ENCODE measurements at regions not wholly inside any gene's neighbourhood (a gene's known extent, or its start where the extent isn't known, plus 50 kb on each side); places are given as distances from the start of the nearest gene placed in this dataset.
"Not testable (repeated sequence)": the region's sequence is repeated elsewhere in the genome, so short reads cannot be mapped to it uniquely, and the experiment has no call there.

- Histone ChIP-seq H3K23ac (ENCODE audit: low read depth, low read length) (no peak overlapping the region), H3K4me3 (ENCODE audit: insufficient read depth, low read depth, low read length) (no peak overlapping the region), H4K5ac (ENCODE audit: low read depth, low read length) (no peak overlapping the region), H3K4ac (ENCODE audit: low read depth, low read length) (no peak overlapping the region), H3K18ac (ENCODE audit: low read depth, low read length) (no peak overlapping the region), H3K4me1 (ENCODE audit: control insufficient read depth, insufficient read depth, low read length) (no peaks in the 10 kb centered on the region), H2BK120ac (ENCODE audit: low read depth, low read length) (no peak overlapping the region), H3K36me3 (ENCODE audit: control insufficient read depth, insufficient read depth, low read length) (no peaks in the 10 kb centered on the region), H2BK5ac (ENCODE audit: low read depth, low read length, poor library complexity, severe bottlenecking) (no peak overlapping the region), H3K9me1 (ENCODE audit: insufficient read depth, low read length) (no peaks in the 10 kb centered on the region), H3K9ac (ENCODE audit: low read depth, low read length) (no peak overlapping the region), H4K20me1 (ENCODE audit: insufficient read depth, low read length) (no peaks in the 10 kb centered on the region), H2BK20ac (ENCODE audit: low read depth, low read length) (no peak overlapping the region), H3K14ac (replicated peaks; ENCODE audit: low read depth, low read length) (no peak overlapping the region), H3K79me1 (ENCODE audit: low read depth in 1 of 2, low read length in 2 of 2) (no peaks in the 10 kb centered on the region), H4K8ac (ENCODE audit: low read depth in 2 of 2, low read length in 2 of 2) (no peak overlapping the region), H2AK5ac (ENCODE audit: low read depth, low read length) (no peak overlapping the region), H3K9me3 (ENCODE audit: control insufficient read depth, insufficient read depth, low read length) (peaks cover 10% of the 10 kb centered on the region), H3K4me2 (ENCODE audit: low read depth, low read length) (no peak overlapping the region), H2AFZ (replicated peaks; ENCODE audit: low read length, poor library complexity) (no peak overlapping the region), H4K91ac (ENCODE audit: insufficient read depth, low read depth, low read length) (no peak overlapping the region), H2AK9ac (replicated peaks; ENCODE audit: low read depth, low read length, poor library complexity) (no peak overlapping the region), H3K27ac (ENCODE audit: insufficient read depth, low read length) (no peak overlapping the region), H2BK15ac (ENCODE audit: low read depth, low read length) (no peak overlapping the region), H3K56ac (ENCODE audit: extremely low read depth, insufficient read depth, low read length) (no peak overlapping the region), H3K27me3 (ENCODE audit: control insufficient read depth, insufficient read depth, low read length) (no peaks in the 10 kb centered on the region)
- no TSS peak for BruUV-seq (replicated peaks)
- dilution Hi-C loops (cut with HindIII; ENCODE audit: low sequenced_read_pairs, unreplicated experiment) (no loop called here), in situ Hi-C loops (cut with MboI; ENCODE audit: low sequenced_read_pairs) (no loop called here), intact Hi-C loops (cut with micrococcal nuclease) (no loop called here)
- no peak for DNase-seq
- CTCF ChIA-PET, result no interaction called here
- POLR2A ChIA-PET (ENCODE audit: unreplicated experiment), result no interaction called here
- TF ChIP-seq ELK1 (IDR thresholded peaks at IDR 0.05; ENCODE audit: borderline replicate concordance, low read depth, low read length) (no peak), MXI1 (IDR thresholded peaks at IDR 0.05; ENCODE audit: borderline replicate concordance, low read depth, low read length) (no peak), CEBPB (IDR thresholded peaks at IDR 0.05; ENCODE audit: low read depth, low read length) (no peak), BHLHE40 (IDR thresholded peaks at IDR 0.05; ENCODE audit: low read depth, low read length) (no peak)
- no peak for ATAC-seq (ENCODE audit: low read depth)
Observed at GRCh38 chr1:178672434-178672833, 52.6 kb upstream of the RALGPS2 start.

- CTCF ChIA-PET; H4K91ac ChIP-seq (ENCODE audit: insufficient read depth, low read depth, low read length); H2BK15ac ChIP-seq (ENCODE audit: low read depth, low read length); H2BK20ac ChIP-seq (ENCODE audit: low read depth, low read length); H3K4ac ChIP-seq (ENCODE audit: low read depth, low read length); H3K14ac ChIP-seq (replicated peaks; ENCODE audit: low read depth, low read length); H3K9ac ChIP-seq (ENCODE audit: low read depth, low read length); H3K27ac ChIP-seq (ENCODE audit: insufficient read depth, low read length); H4K8ac ChIP-seq (ENCODE audit: low read depth in 2 of 2, low read length in 2 of 2); H2BK5ac ChIP-seq (ENCODE audit: low read depth, low read length, poor library complexity, severe bottlenecking); BruUV-seq (replicated peaks); H4K5ac ChIP-seq (ENCODE audit: low read depth, low read length); H2AFZ ChIP-seq (replicated peaks; ENCODE audit: low read length, poor library complexity); DNase-seq; dilution Hi-C loops (cut with HindIII; ENCODE audit: low sequenced_read_pairs, unreplicated experiment); H3K9me1 ChIP-seq (ENCODE audit: insufficient read depth, low read length); intact Hi-C loops (cut with micrococcal nuclease); H3K23ac ChIP-seq (ENCODE audit: low read depth, low read length); ATAC-seq (ENCODE audit: low read depth); H2BK120ac ChIP-seq (ENCODE audit: low read depth, low read length); H3K27me3 ChIP-seq (ENCODE audit: control insufficient read depth, insufficient read depth, low read length); H3K79me1 ChIP-seq (ENCODE audit: low read depth in 1 of 2, low read length in 2 of 2); H2AK5ac ChIP-seq (ENCODE audit: low read depth, low read length); H3K4me3 ChIP-seq (ENCODE audit: insufficient read depth, low read depth, low read length); H3K4me2 ChIP-seq (ENCODE audit: low read depth, low read length); H4K20me1 ChIP-seq (ENCODE audit: insufficient read depth, low read length); H3K56ac ChIP-seq (ENCODE audit: extremely low read depth, insufficient read depth, low read length); H3K4me1 ChIP-seq (ENCODE audit: control insufficient read depth, insufficient read depth, low read length); H3K9me3 ChIP-seq (ENCODE audit: control insufficient read depth, insufficient read depth, low read length); H3K18ac ChIP-seq (ENCODE audit: low read depth, low read length); H3K36me3 ChIP-seq (ENCODE audit: control insufficient read depth, insufficient read depth, low read length); H2AK9ac ChIP-seq (replicated peaks; ENCODE audit: low read depth, low read length, poor library complexity); in situ Hi-C loops (cut with MboI; ENCODE audit: low sequenced_read_pairs); POLR2A ChIA-PET (ENCODE audit: unreplicated experiment): not testable (repeated sequence)
- WGBS, 2 experiments (ENCODE audit: extremely low coverage in 2 of 2, insufficient read length in 1 of 2), result no CpG with 5 or more reads among the region's 1 CpG
Observed at GRCh38 chr1:178674559-178674958, 50.5 kb upstream of the RALGPS2 start.
